ENCODE measurements at regions not wholly inside any gene's neighbourhood (a gene's known extent, or its start where the extent isn't known, plus 50 kb on each side); places are given as distances from the start of the nearest gene placed in this dataset.
"Not testable (repeated sequence)": the region's sequence is repeated elsewhere in the genome, so short reads cannot be mapped to it uniquely, and the experiment has no call there.

GRCh38 chr7:52209614-52210013 is 825.8 kb upstream of the POM121L12 start:
- no peaks in the 10 kb centered on the region for H3K27me3 ChIP-seq (ENCODE audit: control insufficient read depth, insufficient read depth, low read length)
- H3K36me3 ChIP-seq (ENCODE audit: control insufficient read depth, insufficient read depth, low read length): no peaks in the 10 kb centered on the region
- WGBS (ENCODE audit: insufficient coverage): no CpG with 5 or more reads among the region's 2 CpGs
- no peaks in the 10 kb centered on the region for H3K9me3 ChIP-seq (ENCODE audit: control insufficient read depth, insufficient read depth, low read length)
- H3K4me1 ChIP-seq (ENCODE audit: control insufficient read depth, insufficient read depth, low read length): no peaks in the 10 kb centered on the region
- no peak overlapping the region for H3K4me3 ChIP-seq (ENCODE audit: low read depth, low read length)
- no peak overlapping the region for H3K27ac ChIP-seq (ENCODE audit: low read depth, low read length)
- DNase-seq (ENCODE audit: low read depth in 4 of 6, low spot score in 6 of 6): peak in 4 of 6 donors; percentile 15 to 87 (median 48)

GRCh38 chr7:52197221-52197620 is 838.2 kb upstream of the POM121L12 start:
- DNase-seq (ENCODE audit: low read depth in 4 of 6, low spot score in 6 of 6): no peak
- no peak overlapping the region for H3K4me3 ChIP-seq (ENCODE audit: low read depth, low read length)
- no peaks in the 10 kb centered on the region for H3K36me3 ChIP-seq (ENCODE audit: control insufficient read depth, insufficient read depth, low read length)
- H3K4me1 ChIP-seq (ENCODE audit: control insufficient read depth, insufficient read depth, low read length): no peaks in the 10 kb centered on the region
- no CpG with 5 or more reads among the region's 1 CpG for WGBS (ENCODE audit: insufficient coverage)
- H3K9me3 ChIP-seq (ENCODE audit: control insufficient read depth, insufficient read depth, low read length): no peaks in the 10 kb centered on the region
- H3K27ac ChIP-seq (ENCODE audit: low read depth, low read length): no peak overlapping the region
- H3K27me3 ChIP-seq (ENCODE audit: control insufficient read depth, insufficient read depth, low read length): no peaks in the 10 kb centered on the region

- no peaks in the 10 kb centered on the region for H3K9me3 ChIP-seq (ENCODE audit: control insufficient read depth, insufficient read depth, low read length)
- no peaks in the 10 kb centered on the region for H3K36me3 ChIP-seq (ENCODE audit: control insufficient read depth, insufficient read depth, low read length)
- no CpG with 5 or more reads among the region's 4 CpGs for WGBS (ENCODE audit: insufficient coverage)
- H3K27ac ChIP-seq (ENCODE audit: low read depth, low read length): no peak overlapping the region
- no peaks in the 10 kb centered on the region for H3K4me1 ChIP-seq (ENCODE audit: control insufficient read depth, insufficient read depth, low read length)
- no peak overlapping the region for H3K4me3 ChIP-seq (ENCODE audit: low read depth, low read length)
- H3K27me3 ChIP-seq (ENCODE audit: control insufficient read depth, insufficient read depth, low read length): no peaks in the 10 kb centered on the region
- no peak for DNase-seq (ENCODE audit: low read depth in 4 of 6, low spot score in 6 of 6)
Observed at GRCh38 chr7:52195664-52196063, 839.8 kb upstream of the POM121L12 start.

DNA sequence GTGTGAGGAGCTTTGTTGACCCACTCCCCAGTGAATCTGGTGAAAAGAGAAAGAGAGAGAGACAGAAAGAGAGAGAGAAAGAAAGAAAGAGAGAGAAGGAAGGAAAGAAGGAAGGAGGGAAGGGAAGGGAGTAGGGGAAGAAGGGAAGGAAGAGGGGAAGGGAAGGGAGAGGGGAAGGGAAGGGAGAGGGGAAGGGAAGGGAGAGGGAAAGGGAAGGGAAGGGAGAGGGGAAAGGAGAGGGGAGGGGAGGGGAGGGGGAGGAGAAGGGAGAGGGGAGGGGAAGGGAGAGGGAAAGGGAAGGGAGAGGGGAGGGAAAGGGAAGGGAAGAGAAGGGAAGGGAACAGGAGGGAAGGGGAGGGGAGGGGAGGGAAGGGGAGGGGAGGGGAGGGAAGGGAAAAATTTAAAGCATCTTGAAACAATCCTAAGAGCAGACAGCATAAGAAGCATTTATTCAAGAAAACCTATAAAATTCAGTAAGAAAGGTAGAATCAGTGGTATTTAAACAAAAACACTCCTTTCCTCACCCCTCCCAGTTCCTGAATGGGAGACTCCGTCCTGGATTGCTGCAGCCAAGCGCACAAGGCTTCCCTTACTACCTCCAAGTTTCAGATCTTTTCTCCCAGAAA is 846.2 kb upstream of the POM121L12 start:
- Histone ChIP-seq H3K4me1 (ENCODE audit: control insufficient read depth, insufficient read depth, low read length) (no peaks in the 10 kb centered on the region), H3K4me3 (ENCODE audit: low read depth, low read length) (no peak overlapping the region), H3K9me3 (ENCODE audit: control insufficient read depth, insufficient read depth, low read length) (no peaks in the 10 kb centered on the region), H3K27me3 (ENCODE audit: control insufficient read depth, insufficient read depth, low read length) (no peaks in the 10 kb centered on the region), H3K27ac (ENCODE audit: low read depth, low read length) (no peak overlapping the region), H3K36me3 (ENCODE audit: control insufficient read depth, insufficient read depth, low read length) (no peaks in the 10 kb centered on the region)
- WGBS (ENCODE audit: insufficient coverage): 80% methylated on average over 1 of the region's 2 CpGs
- DNase-seq (ENCODE audit: low read depth in 4 of 6, low spot score in 6 of 6): no peak

GRCh38 chr7:52184006-52184703 is 851.3 kb upstream of the POM121L12 start:
- Histone ChIP-seq H3K4me1 (ENCODE audit: control insufficient read depth, insufficient read depth, low read length) (no peaks in the 10 kb centered on the region), H3K27ac (ENCODE audit: low read depth, low read length) (no peak overlapping the region), H3K9me3 (ENCODE audit: control insufficient read depth, insufficient read depth, low read length) (no peaks in the 10 kb centered on the region), H3K36me3 (ENCODE audit: control insufficient read depth, insufficient read depth, low read length) (no peaks in the 10 kb centered on the region), H3K27me3 (ENCODE audit: control insufficient read depth, insufficient read depth, low read length) (no peaks in the 10 kb centered on the region), H3K4me3 (ENCODE audit: low read depth, low read length) (no peak overlapping the region)
- no peak for DNase-seq (ENCODE audit: low read depth in 4 of 6, low spot score in 6 of 6)
- WGBS (ENCODE audit: insufficient coverage): 98% methylated on average over 4 of the region's 8 CpGs

DNA sequence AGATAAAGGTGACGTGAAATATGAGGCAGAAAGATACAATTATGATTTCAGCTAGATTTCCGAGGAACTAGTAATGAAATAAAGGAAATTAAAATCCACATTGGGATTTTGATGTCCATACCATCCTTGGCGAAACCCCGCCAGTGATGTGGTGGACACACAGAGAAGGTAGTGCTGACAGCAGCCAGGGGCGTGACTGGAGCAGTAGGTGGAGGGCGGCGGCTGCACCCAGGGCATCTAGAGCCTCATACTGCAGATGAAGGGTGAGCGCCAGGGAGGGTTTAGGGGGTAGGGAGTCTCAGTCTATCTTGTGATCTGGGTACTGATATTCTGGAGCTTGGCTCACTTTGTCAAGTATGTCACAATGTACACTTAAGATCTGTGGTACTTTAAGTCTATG is 855.5 kb upstream of the POM121L12 start:
- DNase-seq (ENCODE audit: low read depth in 4 of 6, low spot score in 6 of 6): no peak
- Histone ChIP-seq H3K36me3 (ENCODE audit: control insufficient read depth, insufficient read depth, low read length) (no peaks in the 10 kb centered on the region), H3K4me3 (ENCODE audit: low read depth, low read length) (no peak overlapping the region), H3K27ac (ENCODE audit: low read depth, low read length) (no peak overlapping the region), H3K4me1 (ENCODE audit: control insufficient read depth, insufficient read depth, low read length) (no peaks in the 10 kb centered on the region), H3K9me3 (ENCODE audit: control insufficient read depth, insufficient read depth, low read length) (no peaks in the 10 kb centered on the region), H3K27me3 (ENCODE audit: control insufficient read depth, insufficient read depth, low read length) (no peaks in the 10 kb centered on the region)
- 93% methylated on average over 6 of the region's 8 CpGs for WGBS (ENCODE audit: insufficient coverage)

DNA sequence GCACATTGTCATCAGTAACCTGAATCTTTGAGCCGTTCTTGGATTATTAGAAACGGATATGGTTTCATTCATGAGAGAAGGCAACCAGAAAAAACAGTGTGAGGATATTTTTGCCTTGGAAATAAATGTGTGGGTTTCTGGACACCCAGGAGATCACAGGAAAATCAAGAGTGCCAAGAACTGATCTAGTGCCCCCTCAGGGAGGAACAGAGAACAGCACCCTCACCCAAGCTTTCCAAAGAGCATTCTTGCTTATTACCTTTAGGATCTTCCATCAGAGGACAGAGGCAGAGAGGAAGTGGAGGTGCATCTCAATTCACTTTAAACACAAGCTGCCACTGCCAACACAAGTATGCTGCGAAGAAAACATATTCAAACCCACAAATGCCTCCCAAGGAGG is 851.5 kb upstream of the COBL start:
- 82% methylated on average over 2 of the region's 3 CpGs for WGBS (ENCODE audit: insufficient coverage)
- no peak for DNase-seq (ENCODE audit: low read depth in 4 of 6, low spot score in 6 of 6)

DNA sequence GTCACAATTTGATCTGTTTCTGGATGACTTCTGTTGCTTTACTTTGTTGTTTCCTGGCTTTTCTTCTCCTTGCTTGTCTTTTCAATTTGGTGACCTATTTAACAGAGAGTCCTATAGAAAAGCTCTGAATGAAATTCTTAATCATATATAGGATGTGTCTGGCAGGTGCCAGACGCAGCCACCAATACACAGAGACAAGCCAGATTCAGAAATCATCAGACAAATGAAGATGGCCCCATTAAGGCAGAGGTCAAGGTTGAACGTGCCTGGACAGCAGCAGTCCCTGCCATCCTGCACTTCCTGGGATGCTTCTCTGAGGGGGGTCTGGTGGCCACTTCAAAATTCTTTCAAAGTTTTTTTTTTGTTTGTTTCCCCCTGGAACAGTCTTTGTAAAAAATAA is 846.7 kb upstream of the COBL start:
- 33% methylated on average over 1 of the region's 2 CpGs for WGBS (ENCODE audit: insufficient coverage)

More for the DNA sequence above, 851.5 kb upstream of the COBL start:
- Histone ChIP-seq H3K4me3 (ENCODE audit: low read depth, low read length) (no peak overlapping the region), H3K4me1 (ENCODE audit: control insufficient read depth, insufficient read depth, low read length) (no peaks in the 10 kb centered on the region), H3K27ac (ENCODE audit: low read depth, low read length) (no peak overlapping the region), H3K36me3 (ENCODE audit: control insufficient read depth, insufficient read depth, low read length) (no peaks in the 10 kb centered on the region), H3K27me3 (ENCODE audit: control insufficient read depth, insufficient read depth, low read length) (no peaks in the 10 kb centered on the region), H3K9me3 (ENCODE audit: control insufficient read depth, insufficient read depth, low read length) (no peaks in the 10 kb centered on the region)

DNA sequence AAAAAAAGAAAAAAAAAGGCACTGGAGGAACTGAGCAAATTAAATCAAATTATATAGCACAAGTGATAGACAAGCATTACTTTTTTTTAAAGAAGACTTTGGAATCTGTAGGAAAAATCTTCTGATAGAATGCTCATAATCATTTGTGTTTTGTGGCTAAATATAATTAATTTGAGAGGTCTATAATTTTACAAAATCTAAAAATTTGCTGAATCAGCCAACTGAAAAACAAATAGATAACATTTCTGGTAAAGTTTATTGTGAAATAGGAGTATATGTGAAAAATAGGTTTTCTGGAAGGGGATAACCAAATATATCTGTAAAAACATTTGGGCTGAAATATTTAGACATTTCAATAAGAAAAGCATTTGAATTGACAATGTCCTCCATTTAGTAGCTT is 844.9 kb upstream of the COBL start:
- no peaks in the 10 kb centered on the region for H3K4me1 ChIP-seq (ENCODE audit: control insufficient read depth, insufficient read depth, low read length)
- DNase-seq (ENCODE audit: low read depth in 4 of 6, low spot score in 6 of 6): no peak
- no peaks in the 10 kb centered on the region for H3K9me3 ChIP-seq (ENCODE audit: control insufficient read depth, insufficient read depth, low read length)
- no peaks in the 10 kb centered on the region for H3K36me3 ChIP-seq (ENCODE audit: control insufficient read depth, insufficient read depth, low read length)
- H3K27me3 ChIP-seq (ENCODE audit: control insufficient read depth, insufficient read depth, low read length): no peaks in the 10 kb centered on the region
- no peak overlapping the region for H3K4me3 ChIP-seq (ENCODE audit: low read depth, low read length)
- H3K27ac ChIP-seq (ENCODE audit: low read depth, low read length): no peak overlapping the region

More for the DNA sequence above, 846.7 kb upstream of the COBL start:
- Histone ChIP-seq H3K27ac (ENCODE audit: low read depth, low read length) (no peak overlapping the region), H3K27me3 (ENCODE audit: control insufficient read depth, insufficient read depth, low read length) (no peaks in the 10 kb centered on the region), H3K9me3 (ENCODE audit: control insufficient read depth, insufficient read depth, low read length) (no peaks in the 10 kb centered on the region), H3K4me1 (ENCODE audit: control insufficient read depth, insufficient read depth, low read length) (no peaks in the 10 kb centered on the region), H3K4me3 (ENCODE audit: low read depth, low read length) (no peak overlapping the region), H3K36me3 (ENCODE audit: control insufficient read depth, insufficient read depth, low read length) (no peaks in the 10 kb centered on the region)
- no peak for DNase-seq (ENCODE audit: low read depth in 4 of 6, low spot score in 6 of 6)

- not testable (repeated sequence) for H3K4me1 ChIP-seq (ENCODE audit: control insufficient read depth, insufficient read depth, low read length); H3K36me3 ChIP-seq (ENCODE audit: control insufficient read depth, insufficient read depth, low read length); H3K27ac ChIP-seq (ENCODE audit: low read depth, low read length); H3K9me3 ChIP-seq (ENCODE audit: control insufficient read depth, insufficient read depth, low read length); H3K4me3 ChIP-seq (ENCODE audit: low read depth, low read length); DNase-seq (ENCODE audit: low read depth in 4 of 6, low spot score in 6 of 6); H3K27me3 ChIP-seq (ENCODE audit: control insufficient read depth, insufficient read depth, low read length)
- WGBS (ENCODE audit: insufficient coverage): 99% methylated on average over 9 of the region's 17 CpGs
Observed at GRCh38 chr7:52159421-52159820, 842.8 kb upstream of the COBL start.

All from spinal cord (tissue), 9 donors.